ENCODE measurements at regions not wholly inside any gene's neighbourhood (a gene's known extent, or its start where the extent isn't known, plus 50 kb on each side); places are given as distances from the start of the nearest gene placed in this dataset. TPM values are rescaled to one million over a fixed set of nuclear protein-coding genes. Genes with fewer than 3 reads are reported as not detected.

GRCh38 chr7:80278737-80279136 is 144.1 kb downstream of the GNAI1 start:
- ChIA-PET POLR2A (no interaction called here), CTCF (no interaction called here)
- no peak for DNase-seq (ENCODE audit: low read depth)
- Histone ChIP-seq H3K27me3 (ENCODE audit: control insufficient read depth, insufficient read depth, low read length) (no peaks in the 10 kb centered on the region), H3K36me3 (ENCODE audit: control insufficient read depth, insufficient read depth, low read length) (no peaks in the 10 kb centered on the region), H3K4me3 (ENCODE audit: low read depth, low read length) (no peak overlapping the region)
- no peak for TF ChIP-seq CTCF (IDR thresholded peaks at IDR 0.05; ENCODE audit: insufficient read depth, low read depth, low read length)

GRCh38 chr7:80277434-80278427 is 143.1 kb downstream of the GNAI1 start:
- no peaks in the 10 kb centered on the region for H3K36me3 ChIP-seq (ENCODE audit: control insufficient read depth, insufficient read depth, low read length)
- POLR2A ChIA-PET: interaction anchor here (0.6 kb wide), 1 partner anchor 63 kb away, joined by 3 read pairs; no protein-coding TSS in a partner anchor
- CTCF ChIA-PET: interaction anchor here (0.6 to 0.9 kb wide), 2 partner anchors 10 to 250 kb away, joined by 3 read pairs; no protein-coding TSS in a partner anchor
- no peak for TF ChIP-seq CTCF (IDR thresholded peaks at IDR 0.05; ENCODE audit: insufficient read depth, low read depth, low read length)
- no peaks in the 10 kb centered on the region for H3K27me3 ChIP-seq (ENCODE audit: control insufficient read depth, insufficient read depth, low read length)
- peak; percentile 55 for DNase-seq (ENCODE audit: low read depth)
- H3K4me3 ChIP-seq (ENCODE audit: low read depth, low read length): no peak overlapping the region

Small RNA genes lying in the stretch of these regions (small RNA-seq; reads per million reads assigned to genes)
- gene RN7SL35P (ENCODE audit: insufficient read length, low read depth, low replicate concordance) (not detected), gene SNRPBP1 (ENCODE audit: insufficient read length, low read depth, low replicate concordance) (not detected)

Measured in BJ (cell line).